Activated CD4-positive, CD25-positive, alpha-beta regulatory T cell treated with anti-CD3 and anti-CD28 coated beads, Interleukin-2, amount 50 U/mL, for 72 hours (primary cell): ENCODE measurements at regions not wholly inside any gene's neighbourhood (a gene's known extent, or its start where the extent isn't known, plus 50 kb on each side); places are given as distances from the start of the nearest gene placed in this dataset.

ENCODE experiments used
- DNase-seq: peaks from one replicate; pipeline ENCODE4 v3.0.0; 2021

DNA sequence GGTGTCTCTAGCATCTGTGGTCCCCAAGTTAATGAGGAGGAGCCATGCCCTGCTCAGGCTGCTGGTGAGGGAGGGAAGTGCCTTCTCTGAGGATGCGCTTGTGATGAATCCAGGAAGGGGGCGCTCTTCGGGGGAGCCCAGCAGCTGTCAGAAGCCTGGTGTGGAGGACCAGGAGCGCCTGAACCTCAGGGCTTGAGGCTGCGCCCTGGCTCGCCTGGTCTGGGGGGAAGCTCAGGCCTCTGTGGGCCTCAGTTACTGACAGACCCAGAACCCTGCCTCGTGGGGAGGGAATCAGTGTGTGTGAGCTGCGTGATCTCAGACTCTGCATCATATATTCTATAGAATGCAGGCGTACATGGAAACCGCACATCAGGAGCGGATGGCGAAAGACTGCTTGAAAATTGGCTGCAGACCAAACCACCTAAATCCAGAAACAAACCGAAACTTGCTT, 126.1 kb downstream of the SEC14L1 start:
- DNase-seq = no peak

DNA sequence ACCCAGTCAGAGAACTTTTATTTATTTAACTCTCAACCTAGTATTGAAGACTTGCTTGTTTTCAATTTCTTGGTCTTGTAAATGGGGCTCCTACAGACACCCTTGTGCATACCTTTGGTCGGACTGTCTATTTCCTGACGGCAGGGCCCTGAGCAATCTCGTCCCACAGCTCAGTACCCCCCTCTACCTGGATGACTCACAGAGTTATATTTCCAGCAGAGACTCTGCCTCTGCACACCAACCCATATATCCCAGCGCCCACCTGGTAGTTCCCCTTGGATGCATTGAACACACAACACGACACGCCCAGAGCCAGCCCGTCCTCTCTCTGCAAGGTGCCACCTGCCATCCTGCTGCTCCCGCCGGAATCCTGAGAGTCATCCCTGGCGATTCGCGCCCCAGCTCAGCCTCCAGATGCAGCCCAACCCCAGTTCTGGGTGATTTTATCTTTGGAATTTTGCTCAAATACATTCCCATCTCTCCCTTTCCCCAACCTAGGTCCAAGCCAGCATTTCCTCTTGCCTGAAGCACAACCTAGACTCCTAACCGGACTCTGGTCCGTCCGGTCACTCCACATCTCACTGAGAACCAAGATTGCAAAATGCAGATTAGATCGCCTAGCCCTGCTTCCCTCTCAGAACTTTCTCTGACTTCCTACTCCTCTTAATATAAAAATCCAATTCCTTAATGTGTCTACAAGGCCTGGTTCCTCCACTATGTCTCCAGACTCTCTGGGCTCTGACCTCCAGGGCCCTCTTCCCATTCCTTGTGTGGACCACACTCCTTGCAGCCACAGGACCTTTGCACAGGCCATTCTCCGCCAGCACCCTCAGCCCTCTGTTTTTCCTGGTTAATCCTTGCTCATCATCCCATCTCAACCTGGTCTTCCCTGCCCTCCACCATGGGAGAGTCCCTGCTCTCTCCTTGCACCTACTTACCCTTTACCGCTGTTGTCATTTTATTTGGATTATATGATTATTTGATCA, 129.2 kb downstream of the SEC14L1 start:
- no peak for DNase-seq

DNA sequence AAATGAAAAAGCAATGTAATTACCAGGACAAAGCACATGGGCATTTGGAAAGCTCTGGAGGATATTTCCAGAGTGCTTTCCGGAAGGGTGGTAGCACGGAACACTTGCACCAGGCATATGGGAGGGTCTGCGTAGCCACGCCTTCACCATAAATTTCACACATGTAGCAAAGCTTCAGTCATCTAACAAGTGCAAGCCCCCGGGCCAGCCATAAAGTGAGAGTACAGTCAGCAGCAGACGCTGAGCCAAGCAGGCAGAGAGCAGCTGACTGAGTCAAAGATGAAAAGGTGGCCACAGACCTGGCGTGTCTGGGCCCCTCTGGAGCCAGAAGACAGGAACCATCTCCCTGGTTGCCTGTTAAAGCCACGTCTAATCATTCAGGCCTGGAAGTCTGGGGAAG, 130.6 kb downstream of the SEC14L1 start:
- DNase-seq = no peak

DNA sequence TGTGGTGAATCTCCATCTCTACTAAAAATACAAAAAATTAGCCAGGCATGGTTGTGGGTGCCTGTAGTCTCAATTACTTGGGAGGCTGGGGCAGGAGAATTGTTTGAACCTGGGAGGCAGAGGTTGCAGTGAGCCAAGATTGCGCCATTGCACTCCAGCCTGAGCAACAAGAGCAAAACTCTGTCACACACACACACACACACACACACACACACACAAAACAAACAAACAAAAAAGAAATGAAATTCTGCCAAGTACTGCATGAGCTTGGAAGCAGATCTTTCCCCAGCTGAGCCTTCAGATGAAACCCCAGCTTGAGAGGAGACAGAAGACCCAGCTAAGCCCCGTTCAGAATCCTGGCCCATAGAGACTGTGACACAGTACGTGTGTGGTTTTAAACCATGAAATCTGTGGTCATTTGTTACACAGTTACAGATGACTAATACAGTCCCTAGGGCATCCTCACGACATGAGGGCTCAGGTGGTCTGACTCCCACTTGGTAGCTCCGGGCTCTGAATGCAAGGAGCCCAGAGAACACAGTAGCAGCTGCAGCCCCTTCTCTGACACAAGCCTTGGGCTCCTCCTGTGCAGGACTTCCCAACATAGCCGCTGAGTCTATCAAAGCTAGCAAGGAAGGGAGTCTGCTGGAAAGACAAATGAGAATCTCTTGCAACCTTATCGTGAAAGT, 132.8 kb downstream of the SEC14L1 start:
- no peak for DNase-seq

DNA sequence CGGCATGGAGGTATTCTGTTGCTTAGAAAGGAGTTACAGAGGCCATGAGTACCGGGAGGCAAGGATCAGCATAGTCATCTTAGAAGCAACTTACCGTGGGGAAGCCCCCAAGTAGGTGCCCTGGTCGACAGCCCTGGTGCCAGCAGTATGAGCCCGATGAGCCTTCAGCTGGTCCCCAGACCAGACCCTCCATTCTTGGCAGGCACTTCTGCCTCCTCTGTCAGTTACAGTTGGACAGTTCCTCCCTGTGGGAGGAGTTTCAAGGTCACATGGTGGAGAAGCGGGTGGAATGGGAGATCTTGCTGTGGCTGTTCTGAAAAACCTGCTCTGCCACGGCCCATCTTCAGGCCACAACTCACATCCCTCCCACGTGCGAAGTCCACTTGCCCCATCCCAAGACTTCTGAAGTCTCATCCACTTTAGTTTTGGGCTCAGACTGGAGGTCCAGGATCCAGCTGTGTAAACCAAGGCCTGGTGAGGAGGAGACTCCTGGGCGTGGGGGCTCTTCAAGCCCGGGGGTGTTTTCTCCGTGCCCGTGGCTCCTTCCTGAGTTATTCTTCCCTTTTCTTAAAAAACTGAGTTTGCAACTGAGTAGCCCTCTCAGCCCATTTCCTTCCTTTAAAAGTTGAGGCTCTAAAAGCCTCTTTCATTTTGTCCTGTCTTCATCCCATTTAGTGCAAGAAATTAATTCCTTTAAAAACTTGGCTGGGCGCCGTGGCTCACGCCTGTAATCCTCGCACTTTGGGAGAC, 133.5 kb downstream of the SEC14L1 start:
- no peak for DNase-seq

DNA sequence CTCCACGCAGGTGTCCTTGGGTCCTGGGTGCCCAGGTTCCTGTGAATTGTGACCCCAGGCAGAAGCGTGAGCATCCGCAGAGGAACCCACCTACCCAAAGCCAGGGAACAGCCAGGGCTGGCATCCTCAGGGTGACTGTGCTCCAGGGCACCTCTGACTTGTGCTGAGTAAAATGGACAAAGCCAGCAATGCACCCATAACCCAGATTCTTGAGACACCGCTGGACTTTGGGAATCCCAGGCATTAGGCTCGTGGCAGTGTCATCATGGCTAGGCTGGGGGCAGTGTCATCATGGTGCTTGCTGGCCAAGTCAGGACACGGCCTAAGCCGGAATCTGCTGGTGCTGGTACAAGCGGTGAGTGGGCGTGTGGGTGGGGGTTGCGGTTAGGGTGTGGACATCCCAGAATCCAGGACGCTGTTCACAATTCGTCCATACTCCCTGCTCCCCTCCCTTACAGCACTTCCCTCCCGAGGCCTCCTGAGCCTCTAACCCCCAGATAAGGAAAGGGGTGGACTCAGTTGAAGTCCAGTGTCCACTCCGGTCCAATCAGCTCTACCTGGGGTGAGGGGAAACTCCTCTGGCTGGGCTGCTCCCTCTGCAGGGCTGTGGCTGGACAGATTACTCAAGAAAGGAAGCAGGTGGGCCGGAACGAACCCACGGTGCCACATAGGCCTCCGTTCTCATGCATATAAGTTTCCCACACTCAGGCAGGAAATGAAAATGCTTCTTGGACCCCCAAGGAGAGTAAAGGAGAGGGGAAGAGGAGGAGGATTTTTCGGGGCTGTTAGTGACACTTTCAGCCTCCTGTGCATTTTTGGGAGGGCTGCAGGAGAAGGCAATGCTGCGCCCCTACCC, 138.9 kb downstream of the SEC14L1 start:
- DNase-seq = no peak

DNA sequence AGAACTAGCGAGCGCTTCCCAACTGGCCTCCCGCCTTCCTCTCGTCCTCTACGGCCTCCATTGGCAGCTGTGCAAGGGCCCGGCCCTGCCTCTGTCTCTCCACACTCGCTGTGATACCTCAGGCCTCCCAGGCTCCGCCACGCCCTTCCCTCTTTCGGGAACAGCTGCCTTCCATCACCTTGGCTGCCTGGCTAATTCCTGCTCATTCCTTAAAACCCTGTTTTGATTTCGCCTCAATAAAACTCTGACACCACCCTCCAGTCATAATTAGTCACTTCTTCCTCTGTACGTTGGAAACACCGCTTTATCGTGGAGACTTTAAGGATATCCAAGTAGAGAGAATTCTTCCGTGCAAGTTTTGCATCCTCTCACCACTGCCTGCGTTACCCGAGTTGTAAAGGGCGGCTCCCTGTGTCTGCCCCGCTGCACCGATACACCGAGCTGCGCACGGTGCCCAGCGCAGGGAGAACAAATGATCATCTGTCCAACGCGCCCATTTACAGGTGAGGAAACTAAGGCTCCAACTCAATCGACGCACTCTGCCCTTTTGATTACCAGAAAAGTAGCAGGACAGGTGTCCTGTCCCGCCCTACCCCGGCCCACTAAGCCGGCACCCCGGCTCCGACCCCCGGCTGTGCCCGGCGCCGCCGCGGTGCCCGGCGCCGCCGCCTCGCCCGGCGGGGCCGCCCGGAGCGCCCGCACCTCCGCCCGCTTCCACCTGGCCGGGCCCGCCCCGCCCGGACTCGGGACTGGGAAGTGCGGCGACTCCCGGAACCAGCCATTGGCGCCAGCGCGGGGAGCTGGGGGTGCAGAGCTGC, 139.7 kb downstream of the SEC14L1 start:
- DNase-seq = no peak

DNA sequence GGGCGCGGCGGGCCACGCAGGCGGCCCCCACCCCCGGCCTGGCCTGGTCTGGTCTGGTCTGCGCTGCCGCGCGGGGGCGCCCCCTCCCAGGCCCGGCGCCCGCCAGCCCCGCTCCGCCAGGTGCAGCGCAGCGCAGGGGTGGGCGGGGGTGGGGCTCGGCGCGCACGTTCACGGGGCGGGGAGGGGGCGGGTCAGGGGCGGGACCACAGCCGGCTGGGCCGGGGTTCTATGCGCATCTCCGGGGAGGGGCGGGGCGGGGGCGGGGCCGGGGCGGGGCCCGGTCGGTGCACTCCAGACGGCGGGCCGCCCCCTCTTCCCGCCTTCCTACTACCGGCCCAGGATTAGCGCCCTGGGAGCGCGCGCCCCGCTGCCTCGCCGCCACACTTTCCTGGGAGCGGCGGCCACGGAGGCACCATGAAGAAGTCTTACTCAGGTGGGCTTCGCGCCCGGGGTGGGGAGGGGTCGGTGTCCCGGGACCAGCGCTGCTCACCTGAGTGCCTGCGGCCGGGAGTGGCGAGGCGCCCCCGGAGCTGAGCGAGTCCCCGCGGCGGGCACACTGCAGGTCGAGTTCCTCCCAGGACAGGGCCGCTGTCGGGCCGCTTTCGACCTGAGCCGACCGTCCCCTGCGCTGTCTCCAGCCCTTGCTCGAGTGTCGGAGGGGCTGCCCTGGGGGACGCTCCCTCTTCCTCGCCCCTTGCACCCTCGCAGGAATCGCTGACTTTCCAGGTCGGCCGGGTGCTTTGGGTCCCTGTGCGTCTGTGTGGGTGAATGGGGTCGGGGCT, 140.5 kb downstream of the SEC14L1 start:
- DNase-seq = peak; percentile 60

DNA sequence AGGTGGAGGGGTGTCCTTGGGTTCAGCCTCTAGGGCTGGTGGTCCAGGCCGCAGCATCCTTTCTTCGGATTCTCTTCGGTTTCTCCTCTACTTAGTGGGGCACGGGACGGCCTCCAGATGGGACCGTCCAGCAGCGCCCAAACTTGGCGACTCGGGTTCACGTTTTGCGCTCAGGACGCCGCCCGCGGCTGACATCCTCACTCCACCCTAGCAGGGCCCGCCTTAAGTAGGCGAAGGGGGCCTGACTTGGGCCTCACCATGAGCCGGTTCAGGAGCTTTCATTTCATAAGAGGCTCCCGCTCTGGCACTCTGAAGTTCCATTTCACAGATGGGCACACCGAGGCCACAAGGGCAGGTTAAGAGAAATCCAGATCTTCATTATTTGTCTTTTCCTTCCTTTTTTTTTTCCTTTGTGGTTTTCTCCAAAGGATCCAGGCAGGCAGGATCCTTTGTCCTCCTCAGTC, 141.2 kb downstream of the SEC14L1 start:
- no peak for DNase-seq

DNA sequence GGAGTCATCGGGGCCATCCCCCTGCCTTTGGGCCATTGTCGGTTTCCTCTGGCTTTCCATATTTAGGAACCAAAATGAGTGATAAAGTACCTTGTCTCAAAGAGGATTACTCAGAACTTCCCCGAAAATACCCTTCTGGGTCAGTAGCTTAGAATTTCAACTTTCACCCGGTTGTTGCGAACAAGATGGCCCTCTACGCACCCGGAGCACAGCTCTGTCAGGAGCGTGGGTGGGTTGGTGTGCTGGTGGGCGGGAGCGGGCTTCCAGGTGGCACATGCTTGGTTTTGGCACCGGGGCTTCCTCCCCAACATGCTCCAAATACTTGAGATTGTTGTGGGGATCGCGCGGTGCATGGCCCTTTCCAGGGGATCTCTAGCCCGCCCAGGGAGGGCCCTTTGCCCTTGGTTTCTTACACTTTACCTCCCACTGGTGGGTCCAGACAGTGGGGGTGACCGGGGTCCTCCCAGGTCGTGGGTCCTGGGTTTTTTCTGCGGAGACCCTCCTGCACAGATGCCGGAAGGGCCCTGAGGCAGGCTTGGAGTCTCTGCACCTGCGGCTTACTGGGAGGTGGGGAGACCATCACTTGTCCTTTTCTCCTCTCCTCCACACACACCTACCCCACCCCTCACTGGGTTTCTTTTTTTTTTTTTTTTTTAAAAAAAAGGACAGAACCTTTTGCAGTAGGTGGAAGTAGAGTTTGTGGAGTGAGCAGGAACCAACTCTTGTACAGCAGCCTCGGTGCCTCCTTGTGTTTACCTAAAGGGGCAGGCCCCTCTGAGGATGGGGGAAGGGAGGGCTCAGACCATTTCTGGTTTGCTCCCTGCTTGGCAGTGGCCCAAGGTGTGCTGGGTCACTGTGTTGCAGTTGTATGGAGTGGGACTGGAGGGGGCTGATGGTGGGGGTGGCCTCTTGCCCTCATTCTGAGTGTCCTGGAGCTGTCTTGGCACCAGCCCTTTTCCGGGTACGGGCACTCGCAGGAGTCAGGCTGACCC, 142.1 kb downstream of the SEC14L1 start:
- DNase-seq = no peak

DNA sequence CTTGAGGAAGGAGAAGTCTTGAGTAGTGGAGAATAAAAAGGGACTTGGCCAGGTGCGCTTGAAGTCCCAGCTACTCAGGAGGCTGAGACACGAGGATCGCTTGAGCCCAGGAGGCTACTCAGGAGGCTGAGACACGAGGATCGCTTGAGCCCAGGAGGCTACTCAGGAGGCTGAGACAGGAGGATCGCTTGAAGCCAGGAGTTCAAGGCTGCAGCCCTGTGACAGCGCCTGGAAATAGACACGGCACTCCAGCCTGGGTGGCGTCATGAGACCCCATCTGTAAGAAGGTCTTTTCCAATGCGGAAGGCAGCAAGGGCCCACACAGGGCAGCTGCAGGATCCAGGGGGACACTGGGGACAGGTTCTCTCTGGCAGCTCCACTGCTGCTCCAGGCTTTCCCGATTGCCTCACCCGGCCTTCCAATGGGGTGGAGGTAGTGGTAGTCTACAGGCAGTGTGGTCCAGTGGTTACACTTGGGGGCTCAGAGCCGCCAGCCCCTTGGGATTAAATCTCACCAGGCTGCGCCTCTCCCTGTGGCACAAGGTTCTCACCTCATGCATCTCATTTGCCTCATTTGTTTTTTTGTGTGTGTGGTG, 143.4 kb downstream of the SEC14L1 start:
- no peak for DNase-seq

DNA sequence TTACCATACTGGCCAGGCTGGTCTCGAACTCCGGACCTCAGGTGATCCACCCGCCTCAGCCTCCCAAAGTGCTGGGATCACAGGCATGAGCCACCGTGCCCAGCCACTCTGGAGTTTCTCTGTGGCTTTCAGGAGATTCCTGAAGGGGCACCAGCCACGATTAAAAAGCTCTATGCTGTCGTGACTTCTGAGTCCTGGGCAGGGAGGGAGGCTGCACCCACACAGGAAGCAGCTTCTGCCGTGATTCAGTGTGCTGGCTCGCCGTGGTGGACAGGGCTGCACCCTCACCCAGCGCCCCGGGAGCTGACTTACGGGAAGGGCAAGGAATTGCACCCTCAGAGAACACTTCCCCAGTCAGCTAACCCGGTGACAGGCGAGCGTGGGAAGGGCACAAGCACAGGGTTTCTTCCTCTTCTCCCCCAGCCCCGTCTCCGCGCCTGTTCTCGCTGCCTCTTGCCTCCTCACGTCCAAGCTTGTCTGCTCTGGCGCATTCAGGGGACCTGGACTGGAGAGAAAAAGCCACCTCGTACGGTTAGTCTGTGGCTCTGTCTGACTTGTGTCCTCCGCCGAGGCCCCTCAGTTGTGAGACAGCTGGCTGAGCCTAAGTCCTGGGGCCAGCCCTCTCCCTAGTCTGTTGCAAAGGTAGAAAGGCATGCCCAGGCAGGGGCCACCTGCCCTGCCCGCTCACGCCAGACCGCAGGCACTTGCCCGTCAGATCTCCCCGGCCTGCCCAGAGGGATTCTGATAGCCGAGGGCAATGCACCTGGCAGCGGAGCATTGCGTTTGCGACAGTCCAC, 145.0 kb downstream of the SEC14L1 start:
- no peak for DNase-seq

DNA sequence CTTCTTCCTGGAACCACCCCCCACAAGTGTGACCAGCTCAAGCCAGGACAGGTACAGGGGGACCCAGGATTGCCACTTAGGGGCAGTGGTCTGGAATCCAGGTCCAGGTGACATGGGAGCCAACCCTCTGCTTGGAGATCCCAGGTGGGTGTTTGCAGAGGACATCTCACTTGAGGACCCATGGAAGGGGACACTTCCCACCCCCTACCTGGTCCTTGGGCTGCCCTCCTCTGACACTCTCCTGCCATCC, 145.5 kb downstream of the SEC14L1 start:
- DNase-seq = no peak

DNA sequence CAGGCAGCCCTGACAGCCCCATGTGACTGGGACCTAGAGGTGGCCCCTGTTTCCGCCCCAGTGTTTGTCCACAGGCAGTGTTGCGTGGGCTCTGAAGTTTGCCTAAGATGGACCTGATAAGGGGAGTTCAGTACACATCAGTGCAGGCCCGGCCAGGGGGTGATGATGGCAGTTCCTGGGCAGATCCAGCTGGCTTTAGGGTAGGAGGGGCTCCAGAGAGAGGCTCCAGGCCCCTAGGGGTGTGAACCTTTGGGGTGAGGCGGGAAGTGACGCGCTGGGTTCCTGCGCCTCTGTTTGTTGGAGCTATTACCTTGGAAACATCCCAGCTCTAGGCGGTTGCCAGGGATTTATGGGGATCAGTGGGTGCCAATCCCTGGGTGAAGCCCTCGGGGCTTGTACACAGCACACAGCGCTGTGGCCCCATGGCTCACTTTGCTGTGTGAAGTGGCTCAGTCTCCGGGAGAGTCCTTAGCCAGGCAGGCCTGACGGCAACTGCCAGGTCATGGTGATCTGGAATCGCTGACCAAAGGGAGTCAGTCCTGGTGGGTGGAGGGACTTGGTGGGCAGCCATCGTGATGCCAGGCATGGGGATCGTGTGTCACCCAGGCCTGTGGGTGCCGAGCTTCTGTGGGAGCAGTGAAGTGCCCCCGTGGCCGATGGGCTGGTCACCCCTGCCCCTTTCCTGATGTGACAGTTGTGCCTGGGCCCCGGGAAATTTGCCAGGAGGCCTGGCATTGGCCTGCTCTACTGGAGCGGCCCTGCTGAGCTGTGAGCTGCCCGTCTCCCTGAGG, 146.1 kb downstream of the SEC14L1 start:
- no peak for DNase-seq

DNA sequence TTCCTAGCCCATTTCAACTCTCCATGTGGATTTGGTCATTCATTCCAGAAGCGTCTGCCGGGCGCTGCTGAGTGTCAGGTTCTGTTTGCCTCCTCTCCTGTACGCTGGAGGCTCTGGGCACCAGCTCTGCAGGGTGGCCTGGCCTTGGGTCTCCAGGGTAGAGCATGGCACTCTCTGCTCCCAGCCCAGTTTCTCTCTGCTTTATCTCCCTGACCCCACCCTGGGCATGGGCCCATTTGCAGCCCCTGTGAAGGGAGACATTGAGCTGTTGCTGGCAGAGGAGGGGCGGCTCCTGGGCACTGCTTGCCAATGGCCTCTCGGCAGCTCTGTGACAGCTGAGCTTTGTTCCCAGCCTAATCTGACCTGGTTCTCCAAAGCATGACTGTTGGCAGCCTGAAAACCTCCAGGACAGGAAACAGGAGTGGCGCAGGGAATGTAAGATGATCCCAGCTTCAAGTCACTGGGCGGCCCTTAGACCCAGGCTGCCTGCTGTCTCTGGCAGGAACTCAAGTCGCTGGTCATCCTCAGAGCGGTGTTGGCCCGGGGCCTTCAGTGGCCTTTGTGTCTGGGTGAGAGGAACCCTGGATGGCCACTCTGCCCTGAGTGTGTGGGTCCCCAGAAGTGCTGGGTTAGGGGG, 146.8 kb downstream of the SEC14L1 start:
- DNase-seq = no peak

DNA sequence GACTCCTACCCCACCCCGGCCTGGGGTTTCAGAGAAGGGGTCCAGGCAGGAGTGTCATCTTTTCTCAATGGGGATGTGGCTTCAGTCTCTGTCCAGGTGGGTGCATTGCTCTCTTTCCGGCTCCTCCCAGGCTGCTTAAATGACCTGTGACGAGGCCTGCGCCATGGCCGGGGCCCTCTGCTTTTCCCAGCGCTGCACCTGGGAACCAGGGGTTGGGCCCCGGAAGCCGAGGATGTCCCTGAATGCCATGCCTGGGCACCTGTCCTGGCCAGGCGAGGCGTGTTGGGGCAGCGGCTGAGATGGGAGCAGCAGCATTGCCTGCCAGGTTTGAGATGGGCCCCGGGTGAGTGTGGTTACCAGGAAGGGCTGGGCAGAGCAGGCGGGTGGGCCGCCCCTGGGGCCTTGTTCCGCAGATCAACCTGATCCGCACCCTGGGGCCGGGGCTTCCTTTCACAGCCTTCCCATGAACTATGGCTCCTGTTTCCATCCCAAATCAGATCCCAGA, 147.4 kb downstream of the SEC14L1 start:
- DNase-seq = no peak
